Activated CD8-positive, alpha-beta memory T cell treated with anti-CD3 and anti-CD28 coated beads, Interleukin-2, amount 50 U/mL, for 24 hours (primary cell): ENCODE measurements at regions not wholly inside any gene's neighbourhood (a gene's known extent, or its start where the extent isn't known, plus 50 kb on each side); places are given as distances from the start of the nearest gene placed in this dataset.

Source experiments
- DNase-seq: peaks from one replicate; pipeline ENCODE4 v3.0.0-alpha.2; 2020; ENCODE audit errors: extremely low read depth

GRCh38 chr5:68746643-68747420 lies 347.0 kb upstream of the SLC30A5 start:
- no peak for DNase-seq

- DNase-seq = no peak
These were observed 346.3 kb upstream of the SLC30A5 start for GRCh38 chr5:68747521-68747920.

- no peak for DNase-seq
These were observed 345.7 kb upstream of the SLC30A5 start for GRCh38 chr5:68748101-68748500.

GRCh38 chr5:68749077-68749476 lies 344.7 kb upstream of the SLC30A5 start:
- DNase-seq = no peak

GRCh38 chr5:68749631-68750030 lies 344.2 kb upstream of the SLC30A5 start:
- DNase-seq = no peak

GRCh38 chr5:68751661-68752060 lies 342.2 kb upstream of the SLC30A5 start:
- DNase-seq = no peak

GRCh38 chr5:68754536-68754935 lies 339.3 kb upstream of the SLC30A5 start:
- DNase-seq = no peak

GRCh38 chr5:68755293-68755692 lies 338.5 kb upstream of the SLC30A5 start:
- no peak for DNase-seq

- no peak for DNase-seq
These were observed 336.8 kb upstream of the SLC30A5 start for GRCh38 chr5:68757006-68757405.

- DNase-seq = no peak
These were observed 336.1 kb upstream of the SLC30A5 start for GRCh38 chr5:68757626-68758212.

- DNase-seq = no peak
These were observed 334.2 kb upstream of the SLC30A5 start for GRCh38 chr5:68759593-68759992.

GRCh38 chr5:68762201-68762600 lies 331.6 kb upstream of the SLC30A5 start:
- no peak for DNase-seq

GRCh38 chr5:68766952-68767464 lies 326.8 kb upstream of the SLC30A5 start:
- DNase-seq = no peak

GRCh38 chr5:68770551-68770950 lies 323.3 kb upstream of the SLC30A5 start:
- DNase-seq = no peak

GRCh38 chr5:68771221-68771620 lies 322.6 kb upstream of the SLC30A5 start:
- no peak for DNase-seq

GRCh38 chr5:68771732-68772131 lies 322.1 kb upstream of the SLC30A5 start:
- DNase-seq = no peak

GRCh38 chr5:68776381-68776780 lies 317.4 kb upstream of the SLC30A5 start:
- DNase-seq = no peak

GRCh38 chr5:68777135-68777534 lies 316.7 kb upstream of the SLC30A5 start:
- no peak for DNase-seq

- DNase-seq = no peak
These were observed 315.3 kb upstream of the SLC30A5 start for GRCh38 chr5:68778484-68778883.

GRCh38 chr5:68780299-68780955 lies 313.4 kb upstream of the SLC30A5 start:
- DNase-seq = no peak

GRCh38 chr5:68793074-68793473 lies 300.7 kb upstream of the SLC30A5 start:
- DNase-seq = no peak

GRCh38 chr5:68793993-68794392 lies 299.8 kb upstream of the SLC30A5 start:
- DNase-seq = no peak

GRCh38 chr5:68795190-68795589 lies 298.6 kb upstream of the SLC30A5 start:
- DNase-seq = no peak
